ELR (cell line): ENCODE measurements at regions not wholly inside any gene's neighbourhood (a gene's known extent, or its start where the extent isn't known, plus 50 kb on each side); places are given as distances from the start of the nearest gene placed in this dataset.

Experiments
- DNase-seq: peaks from one replicate; pipeline ENCODE4 v3.0.0-alpha.2; 2015; ENCODE audit warnings: low read depth

GRCh38 chr17:45686250-45686649, 97.9 kb upstream of the CRHR1 start:
- DNase-seq = no peak

- DNase-seq = no peak
Measured at GRCh38 chr17:45687594-45687993, 96.5 kb upstream of the CRHR1 start.

- no peak for DNase-seq
Measured at GRCh38 chr17:45688353-45688752, 95.8 kb upstream of the CRHR1 start.

GRCh38 chr17:45688820-45689219, 95.3 kb upstream of the CRHR1 start:
- no peak for DNase-seq

- DNase-seq = no peak
Measured at GRCh38 chr17:45689451-45689850, 94.7 kb upstream of the CRHR1 start.

- DNase-seq = no peak
Measured at GRCh38 chr17:45690625-45691275, 93.4 kb upstream of the CRHR1 start.

- DNase-seq = no peak
Measured at GRCh38 chr17:45692661-45693060, 91.5 kb upstream of the CRHR1 start.

- DNase-seq = no peak
Measured at GRCh38 chr17:45693792-45694191, 90.3 kb upstream of the CRHR1 start.

GRCh38 chr17:45696442-45696841, 87.7 kb upstream of the CRHR1 start:
- DNase-seq = no peak

GRCh38 chr17:45697076-45697475, 87.0 kb upstream of the CRHR1 start:
- DNase-seq = no peak

- no peak for DNase-seq
Measured at GRCh38 chr17:45700171-45701090, 83.7 kb upstream of the CRHR1 start.

- DNase-seq = peak; percentile 32
Measured at GRCh38 chr17:45702666-45703266, 81.4 kb upstream of the CRHR1 start.

- DNase-seq = peak; percentile 15
Measured at GRCh38 chr17:45703348-45703747, 80.8 kb upstream of the CRHR1 start.

- DNase-seq = no peak
Measured at GRCh38 chr17:45703806-45704205, 80.3 kb upstream of the CRHR1 start.

- no peak for DNase-seq
Measured at GRCh38 chr17:45704251-45704650, 79.9 kb upstream of the CRHR1 start.

- DNase-seq = peak; percentile 76
Measured at GRCh38 chr17:45705123-45706009, 78.8 kb upstream of the CRHR1 start.

- DNase-seq = no peak
Measured at GRCh38 chr17:45706033-45706432, 78.1 kb upstream of the CRHR1 start.

- no peak for DNase-seq
Measured at GRCh38 chr17:45708707-45709290, 75.3 kb upstream of the CRHR1 start.

GRCh38 chr17:45709728-45710288, 74.3 kb upstream of the CRHR1 start:
- DNase-seq = no peak

GRCh38 chr17:45715787-45716186, 68.3 kb upstream of the CRHR1 start:
- no peak for DNase-seq

GRCh38 chr17:45718791-45719190, 65.3 kb upstream of the CRHR1 start:
- no peak for DNase-seq
